ENCODE measurements at regions not wholly inside any gene's neighbourhood (a gene's known extent, or its start where the extent isn't known, plus 50 kb on each side); places are given as distances from the start of the nearest gene placed in this dataset.

- no peaks in the 10 kb centered on the region for H3K36me3 ChIP-seq (replicated peaks in 1 of 2; ENCODE audit: control insufficient read depth in 1 of 2, insufficient read depth in 2 of 2, low read length in 2 of 2)
- H3K4me3 ChIP-seq (replicated peaks in 1 of 3; ENCODE audit: insufficient read depth in 1 of 3, low read depth in 2 of 3, low read length in 3 of 3), result no peak overlapping the region
- TF ChIP-seq MAF1 (CRISPR knock-in tag; IDR thresholded peaks at IDR 0.05; ENCODE audit: borderline replicate concordance), result no peak
- TF ChIP-seq ZNF879 (CRISPR knock-in tag; IDR thresholded peaks at IDR 0.05), result no peak
- no peak for TF ChIP-seq ZNF207 (IDR thresholded peaks at IDR 0.05; ENCODE audit: borderline replicate concordance)
- no peak for TF ChIP-seq ZNF720 (CRISPR knock-in tag; IDR thresholded peaks at IDR 0.05)
- TF ChIP-seq, protein P1, sequence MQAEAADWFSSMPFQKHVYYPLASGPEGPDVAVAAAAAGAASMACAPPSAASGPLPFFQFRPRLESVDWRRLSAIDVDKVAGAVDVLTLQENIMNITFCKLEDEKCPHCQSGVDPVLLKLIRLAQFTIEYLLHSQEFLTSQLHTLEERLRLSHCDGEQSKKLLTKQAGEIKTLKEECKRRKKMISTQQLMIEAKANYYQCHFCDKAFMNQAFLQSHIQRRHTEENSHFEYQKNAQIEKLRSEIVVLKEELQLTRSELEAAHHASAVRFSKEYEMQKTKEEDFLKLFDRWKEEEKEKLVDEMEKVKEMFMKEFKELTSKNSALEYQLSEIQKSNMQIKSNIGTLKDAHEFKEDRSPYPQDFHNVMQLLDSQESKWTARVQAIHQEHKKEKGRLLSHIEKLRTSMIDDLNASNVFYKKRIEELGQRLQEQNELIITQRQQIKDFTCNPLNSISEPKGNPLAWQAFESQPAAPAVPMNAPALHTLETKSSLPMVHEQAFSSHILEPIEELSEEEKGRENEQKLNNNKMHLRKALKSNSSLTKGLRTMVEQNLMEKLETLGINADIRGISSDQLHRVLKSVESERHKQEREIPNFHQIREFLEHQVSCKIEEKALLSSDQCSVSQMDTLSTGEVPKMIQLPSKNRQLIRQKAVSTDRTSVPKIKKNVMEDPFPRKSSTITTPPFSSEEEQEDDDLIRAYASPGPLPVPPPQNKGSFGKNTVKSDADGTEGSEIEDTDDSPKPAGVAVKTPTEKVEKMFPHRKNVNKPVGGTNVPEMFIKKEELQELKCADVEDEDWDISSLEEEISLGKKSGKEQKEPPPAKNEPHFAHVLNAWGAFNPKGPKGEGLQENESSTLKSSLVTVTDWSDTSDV (CRISPR knock-in tag; IDR thresholded peaks at IDR 0.05), result no peak
- TF ChIP-seq, protein P2, sequence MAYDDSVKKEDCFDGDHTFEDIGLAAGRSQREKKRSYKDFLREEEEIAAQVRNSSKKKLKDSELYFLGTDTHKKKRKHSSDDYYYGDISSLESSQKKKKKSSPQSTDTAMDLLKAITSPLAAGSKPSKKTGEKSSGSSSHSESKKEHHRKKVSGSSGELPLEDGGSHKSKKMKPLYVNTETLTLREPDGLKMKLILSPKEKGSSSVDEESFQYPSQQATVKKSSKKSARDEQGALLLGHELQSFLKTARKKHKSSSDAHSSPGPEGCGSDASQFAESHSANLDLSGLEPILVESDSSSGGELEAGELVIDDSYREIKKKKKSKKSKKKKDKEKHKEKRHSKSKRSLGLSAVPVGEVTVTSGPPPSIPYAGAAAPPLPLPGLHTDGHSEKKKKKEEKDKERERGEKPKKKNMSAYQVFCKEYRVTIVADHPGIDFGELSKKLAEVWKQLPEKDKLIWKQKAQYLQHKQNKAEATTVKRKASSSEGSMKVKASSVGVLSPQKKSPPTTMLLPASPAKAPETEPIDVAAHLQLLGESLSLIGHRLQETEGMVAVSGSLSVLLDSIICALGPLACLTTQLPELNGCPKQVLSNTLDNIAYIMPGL (CRISPR knock-in tag; IDR thresholded peaks at IDR 0.05; ENCODE audit: borderline replicate concordance in 1 of 2, low read depth in 1 of 2), result no peak
- no peak for TF ChIP-seq GZF1 (CRISPR knock-in tag; IDR thresholded peaks at IDR 0.05)
- peak; percentile 31 to 60; a peak in 2 of 4 replicates for TF ChIP-seq MAFK (conservative IDR thresholded peaks at IDR 0.05 in 1 of 2, IDR thresholded peaks at IDR 0.05 in 1 of 2; ENCODE audit: low read length in 2 of 2)
- no peak for TF ChIP-seq BHLHE40 (IDR thresholded peaks at IDR 0.05; ENCODE audit: low read length)
- no peak for TF ChIP-seq ZNF709 (CRISPR knock-in tag; IDR thresholded peaks at IDR 0.05)
- TF ChIP-seq KLF15 (CRISPR knock-in tag; IDR thresholded peaks at IDR 0.05; ENCODE audit: borderline replicate concordance), result no peak
- TF ChIP-seq ETV6 (CRISPR knock-in tag; conservative IDR thresholded peaks at IDR 0.05), result no peak
- peak; percentile 55; the same call in 1 of the 2 replicates for TF ChIP-seq MAFF (IDR thresholded peaks at IDR 0.05; ENCODE audit: low read depth, low read length)
- TF ChIP-seq ZNF850 (CRISPR knock-in tag; conservative IDR thresholded peaks at IDR 0.05), result no peak
- no peak for TF ChIP-seq ARID3A (IDR thresholded peaks at IDR 0.05; ENCODE audit: low read depth, low read length)
- TF ChIP-seq ADNP (CRISPR knock-in tag; IDR thresholded peaks at IDR 0.05), result no peak
- no peak for TF ChIP-seq POGZ (CRISPR knock-in tag; IDR thresholded peaks at IDR 0.05)
- H2AFZ ChIP-seq (ENCODE audit: low read length), result no peak overlapping the region
- no peaks in the 10 kb centered on the region for H3K27me3 ChIP-seq (ENCODE audit: control insufficient read depth in 1 of 2, insufficient read depth in 2 of 2, low read length in 2 of 2)
- FAIRE-seq, result no peak
- no peak overlapping the region for H3K4me2 ChIP-seq (ENCODE audit: low read depth, low read length)
- POLR2A ChIA-PET, result no interaction called here
- H3K9ac ChIP-seq (ENCODE audit: insufficient read depth, low read depth, low read length), result no peak overlapping the region
- no peaks in the 10 kb centered on the region for H3K9me3 ChIP-seq (ENCODE audit: low read length)
- 3% methylated on average over 1 of the region's 1 CpG for WGBS (ENCODE audit: low lambda C conversion rate)
- intact Hi-C loops (cut with micrococcal nuclease; ENCODE audit: unreplicated experiment), result no loop called here
- ATAC-seq, result no peak
- CTCF ChIA-PET (ENCODE audit: low intra/inter-chr PET ratio, low total read pairs), result no interaction called here
- in situ Hi-C loops (cut with HindIII; ENCODE audit: extremely low pct_ligation_motif_present, low pct_unique_long_range_greater_than_20kb), result no loop called here
- no peaks in the 10 kb centered on the region for H3K4me1 ChIP-seq (ENCODE audit: insufficient read depth, low read length)
- H3K27ac ChIP-seq (ENCODE audit: extremely low read length, insufficient read depth, low read length), result no peak overlapping the region
- DNase-seq (ENCODE audit: low spot score), result no peak
- no TSS peak for BruUV-seq (replicated peaks)
- no peaks in the 10 kb centered on the region for H4K20me1 ChIP-seq (ENCODE audit: insufficient read depth, low read length)
- no peaks in the 10 kb centered on the region for H3K79me2 ChIP-seq (ENCODE audit: insufficient read depth, low read length)
These were observed 1217.8 kb upstream of the PCDH20 start for GRCh38 chr13:62633448-62633847.
